GM21529 (cell line): ENCODE measurements at regions not wholly inside any gene's neighbourhood (a gene's known extent, or its start where the extent isn't known, plus 50 kb on each side); places are given as distances from the start of the nearest gene placed in this dataset.
"Not testable (repeated sequence)": the region's sequence is repeated elsewhere in the genome, so short reads cannot be mapped to it uniquely, and the experiment has no call there.

ENCODE experiments used
- ATAC-seq: cut with Tn5 transposase; IDR thresholded peaks from one replicate; pipeline ENCODE4 v1.9.1; 2021; ENCODE audit not compliant: unreplicated experiment

- no peak for ATAC-seq
Observed at GRCh38 chr3:102032491-102033383, 183.4 kb downstream of the NFKBIZ start.

- no peak for ATAC-seq
Observed at GRCh38 chr3:102034639-102035451, 185.5 kb downstream of the NFKBIZ start.

GRCh38 chr3:102036017-102036416, 186.7 kb downstream of the NFKBIZ start:
- peak; percentile 66 for ATAC-seq

GRCh38 chr3:102036472-102036871, 187.2 kb downstream of the NFKBIZ start:
- no peak for ATAC-seq

GRCh38 chr3:102037209-102037608, 187.9 kb downstream of the NFKBIZ start:
- ATAC-seq, result no peak

- ATAC-seq, result no peak
Observed at GRCh38 chr3:102037791-102038190, 188.5 kb downstream of the NFKBIZ start.

GRCh38 chr3:102038477-102039142, 189.3 kb downstream of the NFKBIZ start:
- peak; percentile 81 for ATAC-seq

GRCh38 chr3:102040144-102040543, 190.8 kb downstream of the NFKBIZ start:
- not testable (repeated sequence) for ATAC-seq

GRCh38 chr3:102053375-102053989, 204.2 kb downstream of the NFKBIZ start:
- no peak for ATAC-seq

- ATAC-seq, result no peak
Observed at GRCh38 chr3:102054543-102055080, 205.3 kb downstream of the NFKBIZ start.

- peak; percentile 78 for ATAC-seq
Observed at GRCh38 chr3:102057781-102058421, 208.6 kb downstream of the NFKBIZ start.

GRCh38 chr3:102059145-102059943, 210.0 kb downstream of the NFKBIZ start:
- ATAC-seq, result peak; percentile 79

- ATAC-seq, result peak; percentile 27
Observed at GRCh38 chr3:102060814-102061213, 211.5 kb downstream of the NFKBIZ start.

- ATAC-seq, result no peak
Observed at GRCh38 chr3:102063572-102063971, 214.3 kb downstream of the NFKBIZ start.

GRCh38 chr3:102066470-102066869, 217.2 kb downstream of the NFKBIZ start:
- no peak for ATAC-seq

GRCh38 chr3:102068327-102068726, 219.0 kb downstream of the NFKBIZ start:
- no peak for ATAC-seq

- ATAC-seq, result no peak
Observed at GRCh38 chr3:102068736-102069135, 219.4 kb downstream of the NFKBIZ start.

- ATAC-seq, result no peak
Observed at GRCh38 chr3:102069211-102069662, 219.9 kb downstream of the NFKBIZ start.

- no peak for ATAC-seq
Observed at GRCh38 chr3:102074946-102075345, 225.6 kb downstream of the NFKBIZ start.
